H1 (cell line): ENCODE measurements at regions not wholly inside any gene's neighbourhood (a gene's known extent, or its start where the extent isn't known, plus 50 kb on each side); places are given as distances from the start of the nearest gene placed in this dataset.

Experiments
- FOSL1 ChIP-seq: IDR thresholded peaks from 2 replicates; pipeline ENCODE4 v1.6.1; 2011; ENCODE audit warnings: mild to moderate bottlenecking, low read depth, low read length, moderate library complexity; ENCODE audit not compliant: insufficient read depth
- GABPA ChIP-seq: IDR thresholded peaks from 2 replicates; pipeline ENCODE4 v1.6.1; 2011; ENCODE audit warnings: mild to moderate bottlenecking, low read length, moderate library complexity, borderline replicate concordance; ENCODE audit not compliant: insufficient read depth
- PHF8 ChIP-seq: fragments of 200-600 bp; sonication (generic); conservative IDR thresholded peaks from 2 replicates; pipeline ENCODE4 v1.7.1; 2012; ENCODE audit warnings: low read depth, mild to moderate bottlenecking, inconsistent platforms, low read length, moderate library complexity

DNA sequence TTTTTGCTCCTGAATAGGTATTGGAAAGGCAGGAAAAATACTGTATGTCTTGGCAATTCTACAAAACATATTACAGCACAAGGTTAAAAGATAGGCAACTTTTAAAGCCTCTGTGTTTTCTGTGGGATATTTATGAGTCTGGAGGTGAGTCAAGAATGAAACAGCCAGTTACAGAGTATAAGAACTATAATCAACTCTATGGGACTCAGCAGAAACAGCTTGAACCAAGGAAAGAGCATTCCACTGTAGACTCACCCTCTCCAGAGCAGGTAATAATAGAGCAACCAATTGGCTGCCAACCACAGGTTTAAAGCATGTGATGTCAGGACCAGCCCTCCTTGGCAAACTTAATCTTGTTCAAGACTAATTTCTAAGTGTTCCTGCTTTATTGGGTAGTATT, 100.5 kb upstream of the MDM1 start (continued):
- no peak for TF ChIP-seq GABPA
- no peak for TF ChIP-seq PHF8
- TF ChIP-seq FOSL1: no peak
- TF ChIP-seq, all 59 proteins: peak for 0
